ENCODE measurements at regions not wholly inside any gene's neighbourhood (a gene's known extent, or its start where the extent isn't known, plus 50 kb on each side); places are given as distances from the start of the nearest gene placed in this dataset.
"Not testable (repeated sequence)": the region's sequence is repeated elsewhere in the genome, so short reads cannot be mapped to it uniquely, and the experiment has no call there.

- no peak overlapping the region for H3K27ac ChIP-seq
- no peak overlapping the region for H3K9ac ChIP-seq (ENCODE audit: low read depth in 2 of 2, low read length in 2 of 2)
- DNase-seq, result peak; percentile 30
- intact Hi-C loops (cut with DNase I), result loop anchor here (5.0 kb wide), 1 partner anchor 106 kb away; no protein-coding TSS in a partner anchor
- peak; percentile 58 for TF ChIP-seq CTCF (IDR thresholded peaks at IDR 0.05)
- no peaks in the 10 kb centered on the region for H3K9me3 ChIP-seq
- no peaks in the 10 kb centered on the region for H3K36me3 ChIP-seq
- no peaks in the 10 kb centered on the region for H3K27me3 ChIP-seq
- H3K4me1 ChIP-seq, result no peaks in the 10 kb centered on the region
- no peak overlapping the region for H3K4me3 ChIP-seq
Observed at GRCh38 chr4:73341454-73341853, 62.6 kb upstream of the ALB start.

- no peak overlapping the region for H3K9ac ChIP-seq (ENCODE audit: low read depth in 2 of 2, low read length in 2 of 2)
- DNase-seq, result no peak
- H3K27me3 ChIP-seq, result no peaks in the 10 kb centered on the region
- H3K4me3 ChIP-seq, result no peak overlapping the region
- H3K9me3 ChIP-seq, result no peaks in the 10 kb centered on the region
- H3K36me3 ChIP-seq, result no peaks in the 10 kb centered on the region
- intact Hi-C loops (cut with DNase I), result loop anchor here (5.0 kb wide), 1 partner anchor 106 kb away; no protein-coding TSS in a partner anchor
- no peak overlapping the region for H3K27ac ChIP-seq
- no peaks in the 10 kb centered on the region for H3K4me1 ChIP-seq
- TF ChIP-seq CTCF (IDR thresholded peaks at IDR 0.05), result no peak
Observed at GRCh38 chr4:73340917-73341316, 63.2 kb upstream of the ALB start.

GRCh38 chr4:73335679-73336078, 68.4 kb upstream of the ALB start:
- Histone ChIP-seq H3K9me3 (no peaks in the 10 kb centered on the region), H3K9ac (ENCODE audit: low read depth in 2 of 2, low read length in 2 of 2) (no peak overlapping the region), H3K36me3 (no peaks in the 10 kb centered on the region), H3K27ac (no peak overlapping the region), H3K27me3 (no peaks in the 10 kb centered on the region), H3K4me3 (no peak overlapping the region), H3K4me1 (no peaks in the 10 kb centered on the region)
- intact Hi-C loops (cut with DNase I), result no loop called here
- TF ChIP-seq CTCF (IDR thresholded peaks at IDR 0.05), result no peak
- DNase-seq, result no peak

GRCh38 chr4:73332012-73332411, 72.1 kb upstream of the ALB start:
- intact Hi-C loops (cut with DNase I); H3K9ac ChIP-seq (ENCODE audit: low read depth in 2 of 2, low read length in 2 of 2); H3K27ac ChIP-seq; H3K36me3 ChIP-seq; H3K9me3 ChIP-seq; H3K4me3 ChIP-seq; DNase-seq; H3K27me3 ChIP-seq; H3K4me1 ChIP-seq: not testable (repeated sequence)

- Histone ChIP-seq H3K27me3 (no peaks in the 10 kb centered on the region), H3K4me1 (no peaks in the 10 kb centered on the region), H3K27ac (no peak overlapping the region), H3K9ac (ENCODE audit: low read depth in 2 of 2, low read length in 2 of 2) (no peak overlapping the region), H3K9me3 (no peaks in the 10 kb centered on the region), H3K36me3 (no peaks in the 10 kb centered on the region), H3K4me3 (no peak overlapping the region)
- no peak for DNase-seq
- intact Hi-C loops (cut with DNase I), result no loop called here
- TF ChIP-seq CTCF (IDR thresholded peaks at IDR 0.05), result no peak
Observed at GRCh38 chr4:73329300-73329699, 70.7 kb upstream of the ANKRD17 start.

- H3K9me3 ChIP-seq; H3K27ac ChIP-seq; DNase-seq; H3K27me3 ChIP-seq; H3K36me3 ChIP-seq; H3K4me1 ChIP-seq; H3K9ac ChIP-seq (ENCODE audit: low read depth in 2 of 2, low read length in 2 of 2); intact Hi-C loops (cut with DNase I); H3K4me3 ChIP-seq: not testable (repeated sequence)
Observed at GRCh38 chr4:73325776-73326175, 67.2 kb upstream of the ANKRD17 start.

- Histone ChIP-seq H3K4me1 (no peaks in the 10 kb centered on the region), H3K36me3 (no peaks in the 10 kb centered on the region), H3K27me3 (no peaks in the 10 kb centered on the region), H3K9me3 (no peaks in the 10 kb centered on the region), H3K4me3 (no peak overlapping the region), H3K9ac (ENCODE audit: low read depth in 2 of 2, low read length in 2 of 2) (no peak overlapping the region), H3K27ac (no peak overlapping the region)
- intact Hi-C loops (cut with DNase I), result loop anchor here (10.0 kb wide), 1 partner anchor 338 kb away; no protein-coding TSS in a partner anchor
- DNase-seq, result no peak
- no peak for TF ChIP-seq CTCF (IDR thresholded peaks at IDR 0.05)
Observed at GRCh38 chr4:73317092-73317491, 58.5 kb upstream of the ANKRD17 start.
